Progenitor cell of endocrine pancreas (in vitro differentiated cells): ENCODE measurements at regions not wholly inside any gene's neighbourhood (a gene's known extent, or its start where the extent isn't known, plus 50 kb on each side); places are given as distances from the start of the nearest gene placed in this dataset.

Source experiments
- DNase-seq: peaks from one replicate; pipeline ENCODE4 v3.0.0; 2021; ENCODE audit warnings: low spot score; ENCODE audit not compliant: unreplicated experiment
- H3K27ac Mint-ChIP-seq: 2 replicates; pipeline ENCODE4 v1.8.0; 2021; ENCODE audit warnings: mild to moderate bottlenecking, moderate library complexity, mixed read lengths
- H3K27me3 Mint-ChIP-seq: 2 replicates; pipeline ENCODE4 v1.8.0; 2021; ENCODE audit warnings: mixed read lengths
- H3K36me3 Mint-ChIP-seq: 2 replicates; pipeline ENCODE4 v1.8.0; 2022; ENCODE audit warnings: mixed read lengths; ENCODE audit not compliant: insufficient read depth
- H3K4me1 Mint-ChIP-seq: 2 replicates; pipeline ENCODE4 v1.8.0; 2021; ENCODE audit warnings: low read depth, mixed read lengths
- H3K4me3 Mint-ChIP-seq: 2 replicates; pipeline ENCODE4 v1.8.0; 2021; ENCODE audit warnings: low read depth, mild to moderate bottlenecking, moderate library complexity, mixed read lengths
- H3K9me3 Mint-ChIP-seq: 2 replicates; pipeline ENCODE4 v1.8.0; 2021; ENCODE audit warnings: low read depth, mixed read lengths
- TF ChIP-seq, protein P1 (sequence below): fragments of 200-600 bp; sonication (generic); IDR thresholded peaks from one replicate; pipeline ENCODE4 v1.5.0; 2021; ENCODE audit warnings: antibody characterized with exemption, mild to moderate bottlenecking; ENCODE audit not compliant: unreplicated experiment

DNA sequence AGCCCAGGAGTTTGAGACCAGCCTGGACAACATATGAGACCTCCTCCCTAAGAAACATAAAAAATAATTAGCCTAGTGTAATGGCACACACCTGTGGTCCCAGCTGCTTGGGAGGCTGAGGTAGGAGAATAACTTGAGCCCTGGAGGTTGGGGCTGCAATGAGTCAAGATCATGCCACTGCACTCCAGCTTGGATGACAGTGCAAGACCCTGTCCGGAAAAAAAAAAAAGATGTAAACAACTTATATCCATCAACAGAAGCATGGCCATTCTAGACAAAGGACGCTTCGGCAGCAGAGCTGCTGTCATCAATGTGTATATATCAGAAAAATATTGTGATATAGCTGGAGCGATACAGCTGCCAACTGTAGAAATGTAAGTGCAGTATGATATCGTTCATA, 59.6 kb upstream of the ARID1B start:
- Mint-ChIP-seq H3K4me1 (peaks cover 20% of the 10 kb centered on the region), H3K36me3 (no peaks in the 10 kb centered on the region), H3K27ac (no peak overlapping the region), H3K4me3 (no peak overlapping the region), H3K27me3 (no peaks in the 10 kb centered on the region), H3K9me3 (no peaks in the 10 kb centered on the region)
- DNase-seq: no peak
- TF ChIP-seq, protein P1, sequence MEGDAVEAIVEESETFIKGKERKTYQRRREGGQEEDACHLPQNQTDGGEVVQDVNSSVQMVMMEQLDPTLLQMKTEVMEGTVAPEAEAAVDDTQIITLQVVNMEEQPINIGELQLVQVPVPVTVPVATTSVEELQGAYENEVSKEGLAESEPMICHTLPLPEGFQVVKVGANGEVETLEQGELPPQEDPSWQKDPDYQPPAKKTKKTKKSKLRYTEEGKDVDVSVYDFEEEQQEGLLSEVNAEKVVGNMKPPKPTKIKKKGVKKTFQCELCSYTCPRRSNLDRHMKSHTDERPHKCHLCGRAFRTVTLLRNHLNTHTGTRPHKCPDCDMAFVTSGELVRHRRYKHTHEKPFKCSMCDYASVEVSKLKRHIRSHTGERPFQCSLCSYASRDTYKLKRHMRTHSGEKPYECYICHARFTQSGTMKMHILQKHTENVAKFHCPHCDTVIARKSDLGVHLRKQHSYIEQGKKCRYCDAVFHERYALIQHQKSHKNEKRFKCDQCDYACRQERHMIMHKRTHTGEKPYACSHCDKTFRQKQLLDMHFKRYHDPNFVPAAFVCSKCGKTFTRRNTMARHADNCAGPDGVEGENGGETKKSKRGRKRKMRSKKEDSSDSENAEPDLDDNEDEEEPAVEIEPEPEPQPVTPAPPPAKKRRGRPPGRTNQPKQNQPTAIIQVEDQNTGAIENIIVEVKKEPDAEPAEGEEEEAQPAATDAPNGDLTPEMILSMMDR: no peak

DNA sequence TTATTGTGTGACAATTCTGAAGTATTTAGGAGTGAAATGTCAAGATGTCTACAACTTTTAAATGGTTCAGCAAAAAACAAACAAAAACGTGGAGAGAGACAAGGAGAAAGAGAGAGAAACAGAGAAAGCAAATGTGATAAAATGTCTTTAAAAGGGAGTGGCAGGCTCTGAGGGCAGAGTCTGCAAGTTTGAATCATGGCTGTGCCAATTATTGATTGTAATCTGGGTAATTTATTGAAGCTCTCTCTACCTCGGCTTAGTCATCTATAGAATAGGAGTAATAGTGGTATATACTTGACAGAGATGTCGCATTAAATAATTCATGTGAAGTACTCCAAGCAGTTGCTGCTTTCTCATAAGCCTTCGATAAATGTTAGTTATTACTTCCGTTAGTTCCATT, 61.3 kb upstream of the ARID1B start:
- no peak overlapping the region for H3K27ac Mint-ChIP-seq
- no peaks in the 10 kb centered on the region for H3K36me3 Mint-ChIP-seq
- no peaks in the 10 kb centered on the region for H3K27me3 Mint-ChIP-seq
- H3K4me3 Mint-ChIP-seq: no peak overlapping the region
- no peaks in the 10 kb centered on the region for H3K9me3 Mint-ChIP-seq
- no peak for DNase-seq
- H3K4me1 Mint-ChIP-seq: peaks cover 14% of the 10 kb centered on the region
- TF ChIP-seq, protein P1: no peak

GRCh38 chr6:156713548-156713947, 63.6 kb upstream of the ARID1B start:
- TF ChIP-seq, protein P1: no peak
- Mint-ChIP-seq H3K4me3 (no peak overlapping the region), H3K27me3 (no peaks in the 10 kb centered on the region), H3K9me3 (no peaks in the 10 kb centered on the region), H3K27ac (no peak overlapping the region), H3K4me1 (peaks cover 5% of the 10 kb centered on the region), H3K36me3 (no peaks in the 10 kb centered on the region)
- DNase-seq: no peak

DNA sequence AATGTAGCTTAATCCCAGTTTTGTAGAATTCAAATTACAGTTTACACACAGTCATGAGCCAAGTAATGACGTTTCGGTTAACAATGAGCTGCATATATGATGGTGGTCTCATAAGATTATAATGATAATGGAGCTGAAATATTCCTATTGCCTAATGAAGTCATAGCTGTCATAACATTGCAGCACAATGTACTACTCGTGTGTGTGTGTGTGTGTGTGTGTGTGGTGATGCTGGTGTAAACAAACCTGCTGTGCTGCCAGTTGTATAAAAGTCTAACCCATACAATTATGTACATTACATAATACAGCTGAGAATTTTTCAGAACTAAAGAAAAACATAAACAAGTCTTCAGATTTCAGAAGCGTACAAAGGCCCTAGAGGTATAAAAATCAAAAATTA, 66.7 kb upstream of the ARID1B start:
- Mint-ChIP-seq H3K4me3 (no peak overlapping the region), H3K4me1 (peaks cover 9% of the 10 kb centered on the region)

DNA sequence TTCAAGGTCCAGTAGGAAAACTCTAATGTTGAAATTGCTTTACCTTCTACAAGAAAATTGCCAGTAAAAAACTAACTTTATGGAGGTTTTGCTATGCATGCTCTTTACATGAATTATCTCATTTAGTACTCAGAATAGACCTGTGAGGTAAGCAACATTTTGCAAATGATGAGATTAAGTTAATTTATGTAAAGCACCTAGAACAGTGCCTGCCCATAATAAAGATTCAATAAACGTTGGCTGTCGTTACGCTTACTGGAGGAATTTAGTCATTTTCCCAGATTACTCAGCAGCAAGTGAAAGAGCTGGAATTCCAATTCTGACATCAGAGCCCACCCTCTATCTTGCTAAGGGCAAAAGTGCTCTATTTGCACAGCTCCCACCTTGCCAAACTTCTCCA, 69.4 kb upstream of the ARID1B start:
- no peaks in the 10 kb centered on the region for H3K36me3 Mint-ChIP-seq
- no peak overlapping the region for H3K4me3 Mint-ChIP-seq
- H3K27ac Mint-ChIP-seq: no peak overlapping the region
- H3K27me3 Mint-ChIP-seq: no peaks in the 10 kb centered on the region
- DNase-seq: no peak
- TF ChIP-seq, protein P1: no peak
- H3K4me1 Mint-ChIP-seq: peaks cover 5% of the 10 kb centered on the region
- peaks cover 3% of the 10 kb centered on the region for H3K9me3 Mint-ChIP-seq

More for the DNA sequence above, 66.7 kb upstream of the ARID1B start:
- DNase-seq: no peak
- TF ChIP-seq, protein P1: no peak
- Mint-ChIP-seq H3K36me3 (no peaks in the 10 kb centered on the region), H3K27me3 (no peaks in the 10 kb centered on the region), H3K9me3 (peaks cover 2% of the 10 kb centered on the region), H3K27ac (no peak overlapping the region)
